Adrenal gland (tissue), 5 donors: ENCODE measurements at regions not wholly inside any gene's neighbourhood (a gene's known extent, or its start where the extent isn't known, plus 50 kb on each side); places are given as distances from the start of the nearest gene placed in this dataset.

Experiments used
- POLR2A ChIP-seq, 2 donors: fragments of 450-650 bp; IDR thresholded peaks; one replicate each; pipeline ENCODE4 v1.6.1; 2017; ENCODE audit warnings: antibody characterized with exemption in 2 of 2, mild to moderate bottlenecking in 2 of 2, moderate library complexity in 1 of 2
- TF ChIP-seq, protein P1 (sequence below), 6 experiments: fragments of 450-650 bp in 4 of 6; fragments of 200-600 bp in 2 of 6; sonication (generic) in 1 of 6; IDR thresholded peaks; 1 replicate in 5 of 6; 2 replicates in 1 of 6; pipeline versions ENCODE4 v1.5.1 to v1.8.0; 2016 to 2021; ENCODE audit warnings: antibody characterized with exemption in 6 of 6, mild to moderate bottlenecking in 2 of 6, moderate library complexity in 1 of 6
- donor health status: DM: no; HTN: no; CAD: no.

DNA sequence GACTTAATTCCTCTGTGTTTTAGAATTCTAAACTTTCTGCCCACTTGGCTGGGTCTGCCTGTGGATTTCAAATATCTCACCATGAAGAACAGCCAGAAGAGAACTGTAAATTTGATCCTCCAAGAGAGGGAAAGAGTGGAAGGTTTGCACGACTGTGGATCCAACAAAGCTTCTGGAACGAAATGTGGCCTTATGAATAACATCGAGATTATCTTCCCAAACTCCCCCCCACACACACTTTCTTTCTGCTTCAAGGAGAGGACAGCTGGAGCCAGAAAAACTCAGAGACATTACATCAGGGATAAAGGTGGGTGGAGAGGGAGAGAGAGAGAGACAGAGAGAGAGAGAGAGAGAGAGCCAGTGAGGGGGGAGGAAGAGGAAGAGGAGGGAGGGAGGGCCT is 570.1 kb upstream of the MGMT start:
- no peak for TF ChIP-seq POLR2A (IDR thresholded peaks at IDR 0.05)
- TF ChIP-seq, protein P1, sequence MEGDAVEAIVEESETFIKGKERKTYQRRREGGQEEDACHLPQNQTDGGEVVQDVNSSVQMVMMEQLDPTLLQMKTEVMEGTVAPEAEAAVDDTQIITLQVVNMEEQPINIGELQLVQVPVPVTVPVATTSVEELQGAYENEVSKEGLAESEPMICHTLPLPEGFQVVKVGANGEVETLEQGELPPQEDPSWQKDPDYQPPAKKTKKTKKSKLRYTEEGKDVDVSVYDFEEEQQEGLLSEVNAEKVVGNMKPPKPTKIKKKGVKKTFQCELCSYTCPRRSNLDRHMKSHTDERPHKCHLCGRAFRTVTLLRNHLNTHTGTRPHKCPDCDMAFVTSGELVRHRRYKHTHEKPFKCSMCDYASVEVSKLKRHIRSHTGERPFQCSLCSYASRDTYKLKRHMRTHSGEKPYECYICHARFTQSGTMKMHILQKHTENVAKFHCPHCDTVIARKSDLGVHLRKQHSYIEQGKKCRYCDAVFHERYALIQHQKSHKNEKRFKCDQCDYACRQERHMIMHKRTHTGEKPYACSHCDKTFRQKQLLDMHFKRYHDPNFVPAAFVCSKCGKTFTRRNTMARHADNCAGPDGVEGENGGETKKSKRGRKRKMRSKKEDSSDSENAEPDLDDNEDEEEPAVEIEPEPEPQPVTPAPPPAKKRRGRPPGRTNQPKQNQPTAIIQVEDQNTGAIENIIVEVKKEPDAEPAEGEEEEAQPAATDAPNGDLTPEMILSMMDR (IDR thresholded peaks at IDR 0.05) = no peak
